Coronary artery (tissue), 2 donors: ENCODE measurements at regions not wholly inside any gene's neighbourhood (a gene's known extent, or its start where the extent isn't known, plus 50 kb on each side); places are given as distances from the start of the nearest gene placed in this dataset.
"Not testable (repeated sequence)": the region's sequence is repeated elsewhere in the genome, so short reads cannot be mapped to it uniquely, and the experiment has no call there.

Source experiments
- DNase-seq: peaks from one replicate; pipeline ENCODE4 v3.0.0-alpha.2; 2017; ENCODE audit warnings: low spot score
- H3K27ac ChIP-seq, 2 donors: fragments of 200-600 bp; sonication (generic); one replicate each; pipeline ENCODE4 v1.5.1; 2016 to 2019
- H3K4me3 ChIP-seq: fragments of 200-600 bp; sonication (generic); 2 replicates; pipeline ENCODE4 v1.5.1; 2016; ENCODE audit warnings: mild to moderate bottlenecking, moderate library complexity
- TF ChIP-seq, protein P1 (sequence below): fragments of 200-600 bp; sonication (generic); IDR thresholded peaks from one replicate; pipeline ENCODE4 v1.5.1; 2019; ENCODE audit warnings: antibody characterized with exemption

DNA sequence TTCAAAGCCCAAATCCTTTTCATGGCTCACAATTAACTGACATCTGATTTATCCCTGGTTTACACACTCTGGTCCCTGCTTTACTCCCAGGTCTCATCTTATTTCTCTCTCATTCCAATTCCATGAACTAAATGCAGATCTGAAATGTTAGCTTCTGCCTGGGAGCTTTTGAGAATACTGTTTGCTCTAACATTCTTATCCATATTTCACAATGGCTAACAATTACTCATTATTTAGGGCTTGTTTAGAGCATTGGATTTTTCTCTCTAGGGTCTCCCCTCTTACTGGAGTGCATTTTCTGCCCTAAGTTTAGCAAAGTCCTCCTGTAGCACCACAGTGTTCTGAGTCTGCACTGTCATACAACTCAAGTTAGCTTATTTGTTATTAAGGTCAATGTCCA lies 121.5 kb upstream of the HCRTR2 start:
- Histone ChIP-seq H3K4me3 (no peak overlapping the region), H3K27ac (no peak overlapping the region)
- DNase-seq: no peak
- TF ChIP-seq, protein P1, sequence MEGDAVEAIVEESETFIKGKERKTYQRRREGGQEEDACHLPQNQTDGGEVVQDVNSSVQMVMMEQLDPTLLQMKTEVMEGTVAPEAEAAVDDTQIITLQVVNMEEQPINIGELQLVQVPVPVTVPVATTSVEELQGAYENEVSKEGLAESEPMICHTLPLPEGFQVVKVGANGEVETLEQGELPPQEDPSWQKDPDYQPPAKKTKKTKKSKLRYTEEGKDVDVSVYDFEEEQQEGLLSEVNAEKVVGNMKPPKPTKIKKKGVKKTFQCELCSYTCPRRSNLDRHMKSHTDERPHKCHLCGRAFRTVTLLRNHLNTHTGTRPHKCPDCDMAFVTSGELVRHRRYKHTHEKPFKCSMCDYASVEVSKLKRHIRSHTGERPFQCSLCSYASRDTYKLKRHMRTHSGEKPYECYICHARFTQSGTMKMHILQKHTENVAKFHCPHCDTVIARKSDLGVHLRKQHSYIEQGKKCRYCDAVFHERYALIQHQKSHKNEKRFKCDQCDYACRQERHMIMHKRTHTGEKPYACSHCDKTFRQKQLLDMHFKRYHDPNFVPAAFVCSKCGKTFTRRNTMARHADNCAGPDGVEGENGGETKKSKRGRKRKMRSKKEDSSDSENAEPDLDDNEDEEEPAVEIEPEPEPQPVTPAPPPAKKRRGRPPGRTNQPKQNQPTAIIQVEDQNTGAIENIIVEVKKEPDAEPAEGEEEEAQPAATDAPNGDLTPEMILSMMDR: no peak

- Histone ChIP-seq H3K27ac (no peak overlapping the region), H3K4me3 (no peak overlapping the region)
- DNase-seq: no peak
- TF ChIP-seq, protein P1: no peak
Observed at GRCh38 chr6:55058682-55059081, 115.6 kb upstream of the HCRTR2 start.

GRCh38 chr6:55064711-55065420 lies 109.4 kb upstream of the HCRTR2 start:
- Histone ChIP-seq H3K27ac (no peak overlapping the region), H3K4me3 (no peak overlapping the region)
- TF ChIP-seq, protein P1: no peak
- no peak for DNase-seq

DNA sequence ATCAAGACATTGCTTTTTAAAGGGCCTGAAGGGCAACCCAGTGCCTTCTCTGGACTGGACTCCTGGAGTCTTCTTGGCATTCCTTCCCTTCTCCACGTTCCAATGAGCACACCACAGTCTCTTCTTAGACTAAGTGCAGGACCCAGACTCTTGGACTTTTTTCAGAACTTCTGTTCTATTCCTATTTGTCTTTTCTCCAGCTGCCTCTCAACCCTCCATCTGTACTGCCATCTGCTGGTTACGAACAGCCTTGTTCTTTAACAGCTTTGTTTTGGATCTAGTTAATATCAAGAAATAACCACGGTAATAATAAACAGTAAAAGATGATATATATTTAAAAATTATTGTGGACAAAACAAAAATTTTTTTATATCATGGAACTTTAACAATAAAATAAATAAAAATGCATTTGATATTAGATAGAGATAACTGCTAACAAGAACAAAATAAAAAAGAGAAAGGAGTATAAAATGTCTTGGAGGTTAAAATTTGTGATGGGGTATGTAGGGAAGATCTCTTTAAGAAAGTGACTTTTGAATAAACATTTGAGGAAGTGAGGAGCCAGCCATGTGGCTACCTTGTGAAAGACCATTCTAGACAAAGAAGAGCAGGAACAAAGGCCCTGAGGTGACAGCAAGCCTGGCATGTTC lies 105.1 kb upstream of the HCRTR2 start:
- no peak overlapping the region for H3K4me3 ChIP-seq
- TF ChIP-seq, protein P1: no peak
- no peak for DNase-seq
- H3K27ac ChIP-seq: no peak overlapping the region

DNA sequence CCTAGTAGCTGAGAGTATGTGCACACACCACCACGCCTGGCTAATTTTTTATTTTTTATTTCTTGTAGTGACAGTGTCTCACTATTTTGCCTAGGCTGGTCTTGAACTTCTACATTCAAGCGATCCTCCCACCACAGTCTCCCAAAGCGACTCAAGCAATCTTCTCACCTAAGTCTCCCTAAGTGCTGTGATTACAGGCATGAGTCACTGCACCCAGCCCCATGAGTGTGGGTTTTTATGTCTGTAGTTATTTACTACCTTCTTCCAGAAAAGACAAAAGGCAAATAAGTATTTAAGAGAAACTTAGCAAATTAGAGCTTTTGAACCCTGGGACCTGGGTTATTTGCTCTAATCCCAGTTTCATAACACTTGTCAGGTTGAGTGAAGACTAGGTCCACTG lies 92.3 kb upstream of the HCRTR2 start:
- Histone ChIP-seq H3K27ac (no peak overlapping the region), H3K4me3 (no peak overlapping the region)
- no peak for DNase-seq
- TF ChIP-seq, protein P1: no peak

GRCh38 chr6:55088011-55088410 lies 86.3 kb upstream of the HCRTR2 start:
- not testable (repeated sequence) for H3K4me3 ChIP-seq, H3K27ac ChIP-seq, DNase-seq

GRCh38 chr6:55088902-55089301 lies 85.4 kb upstream of the HCRTR2 start:
- TF ChIP-seq, protein P1: no peak

More at GRCh38 chr6:55088902-55089301, 85.4 kb upstream of the HCRTR2 start:
- DNase-seq: no peak
- Histone ChIP-seq H3K27ac (no peak overlapping the region), H3K4me3 (no peak overlapping the region)
